Smooth muscle cell (in vitro differentiated cells): ENCODE measurements at regions not wholly inside any gene's neighbourhood (a gene's known extent, or its start where the extent isn't known, plus 50 kb on each side); places are given as distances from the start of the nearest gene placed in this dataset.
A peak's percentile ranks its signal among the peaks of the same experiment; 100 is the strongest.
"Not testable (repeated sequence)": the region's sequence is repeated elsewhere in the genome, so short reads cannot be mapped to it uniquely, and the experiment has no call there.

Source experiments
- DNase-seq: peaks from one replicate; lab custom pipeline; 2025; ENCODE audit not compliant: unreplicated experiment; lab: John Stamatoyannopoulos, UW
- H2AFZ ChIP-seq: fragments of 200-600 bp; sonication (generic); 2 replicates; pipeline ENCODE4 v1.6.0; 2016; ENCODE audit warnings: antibody characterized with exemption, low read depth, mild to moderate bottlenecking
- H3F3A ChIP-seq: fragments of 200-600 bp; sonication (generic); 2 replicates; pipeline ENCODE4 v1.6.0; 2017; ENCODE audit warnings: antibody characterized with exemption, low read depth
- H3K27ac ChIP-seq: fragments of 200-600 bp; sonication (generic); 2 replicates; pipeline ENCODE4 v1.5.1; 2016; ENCODE audit warnings: low read depth, mild to moderate bottlenecking
- H3K27me3 ChIP-seq: fragments of 200-600 bp; sonication (generic); 2 replicates; pipeline ENCODE4 v1.6.1; 2016; ENCODE audit warnings: low read depth, mild to moderate bottlenecking
- H3K36me3 ChIP-seq: fragments of 200-600 bp; sonication (generic); 2 replicates; pipeline ENCODE4 v1.5.1; 2016; ENCODE audit warnings: low read depth
- H3K4me1 ChIP-seq: fragments of 200-600 bp; sonication (generic); 2 replicates; pipeline ENCODE4 v1.5.1; 2016; ENCODE audit warnings: low read depth
- H3K4me2 ChIP-seq: fragments of 200-600 bp; sonication (generic); 2 replicates; pipeline ENCODE4 v1.6.0; 2016; ENCODE audit warnings: mild to moderate bottlenecking
- H3K4me3 ChIP-seq: fragments of 200-600 bp; sonication (generic); 2 replicates; pipeline ENCODE4 v1.5.1; 2016; ENCODE audit warnings: mild to moderate bottlenecking
- H3K79me2 ChIP-seq: fragments of 200-600 bp; sonication (generic); 2 replicates; pipeline ENCODE4 v1.6.0; 2016; ENCODE audit warnings: low read depth, mild to moderate bottlenecking
- H3K9ac ChIP-seq: fragments of 200-600 bp; sonication (generic); 2 replicates; pipeline ENCODE4 v1.6.0; 2016; ENCODE audit warnings: low read depth
- H3K9me3 ChIP-seq: fragments of 200-600 bp; sonication (generic); replicated peaks from 2 replicates; pipeline ENCODE4 v1.5.1; 2016; ENCODE audit warnings: low read depth
- H4K20me1 ChIP-seq: fragments of 200-600 bp; sonication (generic); 2 replicates; pipeline ENCODE4 v1.6.0; 2016; ENCODE audit warnings: low read depth
- WGBS: methylation state at CpG from one replicate; pipeline ENCODE4 v1.1.7; 2016; ENCODE audit warnings: low lambda C conversion rate; 5-methylcytosine and 5-hydroxymethylcytosine counted together
- TF ChIP-seq, protein P1 (sequence below): fragments of 200-600 bp; sonication (generic); IDR thresholded peaks from 2 replicates; pipeline ENCODE4 v1.5.1; 2017; ENCODE audit warnings: borderline replicate concordance, mild to moderate bottlenecking, antibody characterized with exemption; ENCODE audit not compliant: insufficient read depth, poor library complexity, severe bottlenecking

DNA sequence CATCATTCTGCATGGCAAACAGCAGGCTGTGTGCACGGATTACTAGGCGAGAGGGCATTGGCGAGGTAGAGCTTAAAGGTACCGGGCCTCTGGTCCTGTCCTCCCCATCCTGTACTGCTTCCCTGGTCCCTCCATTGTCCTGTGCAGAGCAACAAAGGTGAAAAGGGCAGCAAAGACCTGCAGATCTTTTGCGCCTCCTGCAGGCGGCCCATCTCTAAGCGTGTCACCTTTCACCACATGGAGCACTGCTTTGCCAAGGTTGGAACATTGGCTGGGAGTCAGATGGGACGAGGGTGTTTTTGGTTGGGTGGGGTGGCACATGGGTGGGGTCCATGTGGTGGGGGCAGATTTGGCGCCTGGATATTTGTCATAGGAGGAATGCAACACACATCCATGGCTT, 64.7 kb upstream of the UXT start:
- 81% methylated on average over 9 of the region's 9 CpGs for WGBS
- no peaks in the 10 kb centered on the region for H3F3A ChIP-seq
- no peaks in the 10 kb centered on the region for H3K9me3 ChIP-seq

GRCh38 chrX:47723083-47723482, 64.1 kb upstream of the UXT start:
- H3K9ac ChIP-seq, result no peak overlapping the region
- no peaks in the 10 kb centered on the region for H3K36me3 ChIP-seq
- no peaks in the 10 kb centered on the region for H3K9me3 ChIP-seq
- no peaks in the 10 kb centered on the region for H3K79me2 ChIP-seq
- H3K27ac ChIP-seq, result no peak overlapping the region
- H2AFZ ChIP-seq, result no peak overlapping the region
- no peak for DNase-seq
- H3K27me3 ChIP-seq, result no peaks in the 10 kb centered on the region
- WGBS, result 80% methylated on average over 4 of the region's 5 CpGs
- H3K4me1 ChIP-seq, result no peaks in the 10 kb centered on the region
- TF ChIP-seq, protein P1, sequence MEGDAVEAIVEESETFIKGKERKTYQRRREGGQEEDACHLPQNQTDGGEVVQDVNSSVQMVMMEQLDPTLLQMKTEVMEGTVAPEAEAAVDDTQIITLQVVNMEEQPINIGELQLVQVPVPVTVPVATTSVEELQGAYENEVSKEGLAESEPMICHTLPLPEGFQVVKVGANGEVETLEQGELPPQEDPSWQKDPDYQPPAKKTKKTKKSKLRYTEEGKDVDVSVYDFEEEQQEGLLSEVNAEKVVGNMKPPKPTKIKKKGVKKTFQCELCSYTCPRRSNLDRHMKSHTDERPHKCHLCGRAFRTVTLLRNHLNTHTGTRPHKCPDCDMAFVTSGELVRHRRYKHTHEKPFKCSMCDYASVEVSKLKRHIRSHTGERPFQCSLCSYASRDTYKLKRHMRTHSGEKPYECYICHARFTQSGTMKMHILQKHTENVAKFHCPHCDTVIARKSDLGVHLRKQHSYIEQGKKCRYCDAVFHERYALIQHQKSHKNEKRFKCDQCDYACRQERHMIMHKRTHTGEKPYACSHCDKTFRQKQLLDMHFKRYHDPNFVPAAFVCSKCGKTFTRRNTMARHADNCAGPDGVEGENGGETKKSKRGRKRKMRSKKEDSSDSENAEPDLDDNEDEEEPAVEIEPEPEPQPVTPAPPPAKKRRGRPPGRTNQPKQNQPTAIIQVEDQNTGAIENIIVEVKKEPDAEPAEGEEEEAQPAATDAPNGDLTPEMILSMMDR, result no peak
- H3K4me3 ChIP-seq, result no peak overlapping the region
- H3F3A ChIP-seq, result no peaks in the 10 kb centered on the region
- H3K4me2 ChIP-seq, result no peak overlapping the region
- H4K20me1 ChIP-seq, result no peaks in the 10 kb centered on the region

More for the DNA sequence above, 64.7 kb upstream of the UXT start:
- no peak overlapping the region for H2AFZ ChIP-seq
- H3K79me2 ChIP-seq, result no peaks in the 10 kb centered on the region
- TF ChIP-seq, protein P1, result no peak
- H3K27me3 ChIP-seq, result no peaks in the 10 kb centered on the region
- no peaks in the 10 kb centered on the region for H3K4me1 ChIP-seq
- H3K27ac ChIP-seq, result no peak overlapping the region
- no peaks in the 10 kb centered on the region for H3K36me3 ChIP-seq
- H3K9ac ChIP-seq, result no peak overlapping the region
- H3K4me2 ChIP-seq, result no peak overlapping the region
- H3K4me3 ChIP-seq, result no peak overlapping the region
- no peak for DNase-seq
- no peaks in the 10 kb centered on the region for H4K20me1 ChIP-seq

- TF ChIP-seq, protein P1, result no peak
- no peaks in the 10 kb centered on the region for H3K4me1 ChIP-seq
- no peak overlapping the region for H3K9ac ChIP-seq
- no peaks in the 10 kb centered on the region for H3K36me3 ChIP-seq
- H3K27ac ChIP-seq, result no peak overlapping the region
- H3K9me3 ChIP-seq, result no peaks in the 10 kb centered on the region
- no peak overlapping the region for H3K4me2 ChIP-seq
- no peak overlapping the region for H3K4me3 ChIP-seq
- no peak overlapping the region for H2AFZ ChIP-seq
- H3K27me3 ChIP-seq, result no peaks in the 10 kb centered on the region
- H3F3A ChIP-seq, result no peaks in the 10 kb centered on the region
- no peaks in the 10 kb centered on the region for H3K79me2 ChIP-seq
- H4K20me1 ChIP-seq, result no peaks in the 10 kb centered on the region
- no peak for DNase-seq
- WGBS, result 93% methylated on average over 3 of the region's 3 CpGs
These were observed 63.3 kb upstream of the UXT start for GRCh38 chrX:47722260-47722659.

GRCh38 chrX:47715078-47715477, 56.1 kb upstream of the UXT start:
- not testable (repeated sequence) for H3K4me1 ChIP-seq, H3K4me2 ChIP-seq, H3K36me3 ChIP-seq, H3K27ac ChIP-seq, H2AFZ ChIP-seq, DNase-seq, H3K9me3 ChIP-seq, H3K9ac ChIP-seq, H4K20me1 ChIP-seq, H3F3A ChIP-seq, H3K79me2 ChIP-seq, H3K4me3 ChIP-seq, H3K27me3 ChIP-seq
- 75% methylated on average over 3 of the region's 3 CpGs for WGBS

DNA sequence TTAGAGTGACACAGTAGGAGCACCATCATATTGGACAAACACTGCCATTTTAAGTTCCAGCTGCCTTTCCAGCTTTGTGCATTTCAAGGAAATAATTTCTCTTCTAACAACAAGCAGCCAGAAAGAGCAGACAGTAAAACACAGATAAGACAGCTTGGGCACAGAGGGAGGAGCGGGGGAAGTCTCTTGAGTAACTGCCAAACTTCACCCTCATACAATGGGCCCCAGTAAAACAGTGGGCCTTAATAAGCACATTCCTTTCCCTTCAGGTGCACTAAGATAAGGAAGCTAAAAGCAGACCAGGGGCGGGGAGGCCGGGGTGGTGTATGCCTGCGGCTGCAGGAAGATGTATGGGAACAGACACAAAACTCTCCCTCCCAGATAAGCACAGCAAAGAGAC, 53.7 kb upstream of the UXT start:
- H4K20me1 ChIP-seq, H3K27me3 ChIP-seq, DNase-seq, H3K9ac ChIP-seq, H3K4me3 ChIP-seq, H3K79me2 ChIP-seq, H3K9me3 ChIP-seq, H2AFZ ChIP-seq, H3F3A ChIP-seq, H3K4me1 ChIP-seq, H3K27ac ChIP-seq, H3K36me3 ChIP-seq: not testable (repeated sequence)
- 53% methylated on average over 4 of the region's 4 CpGs for WGBS
- H3K4me2 ChIP-seq, result peak overlapping the region; percentile 39
